AG04449 (cell line): ENCODE measurements at regions not wholly inside any gene's neighbourhood (a gene's known extent, or its start where the extent isn't known, plus 50 kb on each side); places are given as distances from the start of the nearest gene placed in this dataset.

ENCODE experiments used
- CTCF ChIA-PET: fragments of 350-600 bp; formaldehyde crosslinking; extraction: SDS; loops from one replicate; lab custom pipeline; 2021; ENCODE audit warnings: antibody characterized with exemption; lab: Yijun Ruan, JAX
- POLR2A ChIA-PET: fragments of 400-600, 350-600 bp; formaldehyde crosslinking; extraction: SDS; loops from one replicate; lab custom pipeline; 2020; ENCODE audit warnings: antibody characterized with exemption, inconsistent platforms; lab: Yijun Ruan, JAX
- DNase-seq: peaks from one replicate; pipeline ENCODE4 v3.0.0-alpha.2; 2010; ENCODE audit warnings: low read depth, low spot score
- H3K4me3 ChIP-seq: 2 replicates; pipeline ENCODE4 v1.5.1; 2011; ENCODE audit warnings: low read depth, mild to moderate bottlenecking, control low read depth, low read length
- CTCF ChIP-seq: IDR thresholded peaks from one replicate; pipeline ENCODE4 v1.5.1; 2011; ENCODE audit warnings: mild to moderate bottlenecking, moderate library complexity, low read length, control low read depth, inconsistent platforms; ENCODE audit not compliant: insufficient read depth; ENCODE audit errors: missing control alignments

GRCh38 chr12:63066782-63067181 lies 84.2 kb downstream of the AVPR1A start:
- no peak for TF ChIP-seq CTCF
- no peak overlapping the region for H3K4me3 ChIP-seq
- CTCF ChIA-PET = interaction anchor here (6.9 to 9.0 kb wide), 2 partner anchors 256 to 268 kb away, joined by 180 to 281 read pairs; no protein-coding TSS in a partner anchor
- DNase-seq = no peak
- POLR2A ChIA-PET = no interaction called here

GRCh38 chr12:63066136-63066535 lies 84.9 kb downstream of the AVPR1A start:
- CTCF ChIA-PET = interaction anchor here (6.9 to 9.0 kb wide), 2 partner anchors 255 to 267 kb away, joined by 180 to 281 read pairs; no protein-coding TSS in a partner anchor

GRCh38 chr12:63064080-63064479 lies 86.9 kb downstream of the AVPR1A start:
- ChIA-PET POLR2A (no interaction called here), CTCF (interaction anchor here (0.9 to 9.0 kb wide), 4 partner anchors 248 to 629 kb away, joined by 3 to 281 read pairs (median 12); no protein-coding TSS in a partner anchor)
- no peak overlapping the region for H3K4me3 ChIP-seq
- peak; percentile 52 for DNase-seq
- TF ChIP-seq CTCF = no peak

More at GRCh38 chr12:63066136-63066535, 84.9 kb downstream of the AVPR1A start:
- TF ChIP-seq CTCF = no peak
- POLR2A ChIA-PET = no interaction called here
- H3K4me3 ChIP-seq = no peak overlapping the region
- no peak for DNase-seq

- no peak overlapping the region for H3K4me3 ChIP-seq
- POLR2A ChIA-PET = no interaction called here
- DNase-seq = no peak
- CTCF ChIA-PET = interaction anchor here (1.1 kb wide), 1 partner anchor 12 kb away, joined by 5 read pairs; no protein-coding TSS in a partner anchor
- TF ChIP-seq CTCF = no peak
Observed at GRCh38 chr12:63056649-63057048, 94.4 kb downstream of the AVPR1A start.

- TF ChIP-seq CTCF = no peak
- POLR2A ChIA-PET = no interaction called here
- no peak for DNase-seq
- CTCF ChIA-PET = interaction anchor here (1.4 kb wide), 1 partner anchor 239 kb away, joined by 4 read pairs; no protein-coding TSS in a partner anchor
- no peak overlapping the region for H3K4me3 ChIP-seq
Observed at GRCh38 chr12:63052696-63053095, 98.3 kb downstream of the AVPR1A start.

GRCh38 chr12:63047146-63047545 lies 103.9 kb downstream of the AVPR1A start:
- no peak for TF ChIP-seq CTCF
- H3K4me3 ChIP-seq = no peak overlapping the region
- ChIA-PET CTCF (interaction anchor here (1.1 to 1.6 kb wide), 2 partner anchors 8 to 234 kb away, joined by 4 to 5 read pairs; no protein-coding TSS in a partner anchor), POLR2A (no interaction called here)
- DNase-seq = no peak
